ENCODE measurements at regions not wholly inside any gene's neighbourhood (a gene's known extent, or its start where the extent isn't known, plus 50 kb on each side); places are given as distances from the start of the nearest gene placed in this dataset.

- no peak for TF ChIP-seq ZNF518B (CRISPR knock-in tag; IDR thresholded peaks at IDR 0.05)
- TF ChIP-seq ZKSCAN3 (CRISPR knock-in tag; IDR thresholded peaks at IDR 0.05), result no peak
- no peak for TF ChIP-seq TFAM (CRISPR knock-in tag; conservative IDR thresholded peaks at IDR 0.05)
- no peak for TF ChIP-seq JUN (IDR thresholded peaks at IDR 0.05; ENCODE audit: borderline replicate concordance, low read depth, low read length)
- TF ChIP-seq JUN (CRISPR knock-in tag; IDR thresholded peaks at IDR 0.05; ENCODE audit: borderline replicate concordance), result no peak
- no peak for TF ChIP-seq RAD51 (IDR thresholded peaks at IDR 0.05; ENCODE audit: borderline replicate concordance, low read depth)
- no peak for TF ChIP-seq MED1 (CRISPR knock-in tag; IDR thresholded peaks at IDR 0.05; ENCODE audit: borderline replicate concordance)
- TF ChIP-seq HLTF (IDR thresholded peaks at IDR 0.05), result no peak
- TF ChIP-seq TSHZ1 (CRISPR knock-in tag; IDR thresholded peaks at IDR 0.05), result no peak
Observed at GRCh38 chr13:40127925-40128324, 472.5 kb downstream of the COG6 start (continued).
